KOPT-K1 (cell line): ENCODE measurements at regions not wholly inside any gene's neighbourhood (a gene's known extent, or its start where the extent isn't known, plus 50 kb on each side); places are given as distances from the start of the nearest gene placed in this dataset.
"Not testable (repeated sequence)": the region's sequence is repeated elsewhere in the genome, so short reads cannot be mapped to it uniquely, and the experiment has no call there.

Source experiments
- H3K27ac ChIP-seq: fragments of 200-600 bp; sonication (generic); 2 replicates; pipeline ENCODE4 v1.5.1; 2016; ENCODE audit warnings: antibody characterized with exemption, mild to moderate bottlenecking, low read depth, low read length; ENCODE audit not compliant: poor library complexity, severe bottlenecking
- H3K36me3 ChIP-seq: fragments of 200-600 bp; sonication (generic); 2 replicates; pipeline ENCODE4 v1.5.1; 2017; ENCODE audit warnings: antibody characterized with exemption, mild to moderate bottlenecking, low read length, moderate library complexity; ENCODE audit not compliant: insufficient read depth
- H3K9me3 ChIP-seq: fragments of 200-600 bp; sonication (generic); 2 replicates; pipeline ENCODE4 v1.5.1; 2017; ENCODE audit warnings: antibody characterized with exemption, low read length, mild to moderate bottlenecking; ENCODE audit not compliant: insufficient read depth, poor library complexity, severe bottlenecking

DNA sequence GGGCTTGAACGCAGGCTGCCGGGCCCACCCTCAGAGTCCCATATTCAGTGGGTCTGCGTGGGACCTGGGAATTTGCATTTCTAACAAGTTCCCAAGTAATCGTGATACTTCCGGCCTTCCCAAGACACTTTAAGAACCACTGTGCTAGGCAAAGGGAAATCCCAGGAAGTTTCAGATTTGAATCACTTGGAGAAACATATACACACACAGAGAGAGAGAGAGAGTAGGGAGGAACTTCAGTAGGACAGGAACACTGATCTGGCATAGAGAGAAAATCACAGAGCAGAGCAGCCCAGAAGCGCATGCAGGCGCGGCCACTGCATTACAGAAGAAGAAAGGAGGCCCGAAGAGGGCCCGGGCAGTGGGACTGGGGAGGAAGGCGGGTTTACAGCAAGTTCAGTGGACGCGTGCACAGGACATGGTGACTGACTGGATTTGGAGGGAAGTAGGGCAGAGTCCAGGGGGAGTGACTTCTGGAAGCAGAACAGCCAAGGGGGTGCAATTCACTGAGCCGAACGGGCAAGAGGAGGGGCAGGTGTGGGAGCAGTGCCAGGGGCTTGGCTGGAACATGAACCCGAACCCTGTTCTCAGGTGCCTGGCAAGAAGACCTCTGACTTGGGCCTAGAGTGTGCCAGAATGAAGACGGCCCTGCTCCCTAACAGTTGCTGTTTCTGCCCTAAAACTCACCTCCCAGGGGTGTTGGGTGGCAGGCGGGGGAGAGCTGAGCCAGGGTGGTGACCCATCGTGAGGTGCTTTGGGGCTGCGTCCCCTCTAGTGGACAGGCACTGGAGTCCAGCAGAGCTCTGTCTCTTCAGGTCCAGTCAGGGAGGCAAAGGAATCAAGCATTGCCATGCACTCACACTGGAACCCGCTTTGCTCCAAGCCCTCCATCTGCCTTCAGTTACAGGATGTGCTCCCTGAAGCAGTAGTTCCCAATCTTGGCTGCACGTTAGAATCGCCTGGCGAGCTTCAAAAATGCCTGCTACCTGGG lies 101.3 kb upstream of the HES1 start:
- no peak overlapping the region for H3K27ac ChIP-seq
- H3K9me3 ChIP-seq = no peaks in the 10 kb centered on the region
- no peaks in the 10 kb centered on the region for H3K36me3 ChIP-seq

DNA sequence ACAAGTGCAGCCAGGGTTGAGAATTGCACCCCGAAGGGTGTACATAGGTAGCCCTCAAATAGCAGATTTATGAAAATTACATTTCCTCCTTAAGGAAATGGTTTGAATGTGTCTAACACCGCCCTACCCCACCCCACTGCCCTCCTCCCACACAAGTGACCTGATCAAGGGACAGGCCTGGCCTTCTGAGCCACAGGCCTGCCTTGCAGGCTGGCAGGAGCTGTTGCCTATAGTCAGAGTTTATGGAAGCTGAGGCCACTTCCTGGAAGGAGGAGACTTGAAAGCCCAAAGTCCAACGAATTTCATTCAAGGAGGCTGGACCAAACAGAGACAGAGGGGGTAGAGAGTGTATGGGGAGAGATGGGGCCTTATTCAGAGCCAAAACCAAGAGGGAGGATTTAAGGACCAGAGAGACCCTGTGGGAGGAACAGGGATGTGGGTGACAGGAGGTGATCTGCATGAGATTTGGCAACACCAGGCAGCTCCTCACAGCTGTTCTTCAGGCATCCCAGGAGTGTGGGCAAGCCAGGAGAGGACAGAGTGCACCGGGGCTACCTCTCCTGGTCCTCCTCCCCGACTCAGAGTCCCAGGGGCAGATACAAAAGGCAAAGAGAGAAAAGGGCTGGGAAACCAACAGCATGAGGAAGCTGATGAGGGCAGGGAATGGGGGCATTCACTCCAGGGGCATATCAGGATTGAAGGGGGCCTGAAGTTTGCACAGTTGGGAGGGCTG lies 100.4 kb upstream of the HES1 start:
- Histone ChIP-seq H3K9me3 (no peaks in the 10 kb centered on the region), H3K27ac (no peak overlapping the region), H3K36me3 (no peaks in the 10 kb centered on the region)

- no peak overlapping the region for H3K27ac ChIP-seq
- H3K9me3 ChIP-seq = no peaks in the 10 kb centered on the region
- H3K36me3 ChIP-seq = no peaks in the 10 kb centered on the region
Measured at GRCh38 chr3:194036842-194037241, 99.1 kb upstream of the HES1 start.

DNA sequence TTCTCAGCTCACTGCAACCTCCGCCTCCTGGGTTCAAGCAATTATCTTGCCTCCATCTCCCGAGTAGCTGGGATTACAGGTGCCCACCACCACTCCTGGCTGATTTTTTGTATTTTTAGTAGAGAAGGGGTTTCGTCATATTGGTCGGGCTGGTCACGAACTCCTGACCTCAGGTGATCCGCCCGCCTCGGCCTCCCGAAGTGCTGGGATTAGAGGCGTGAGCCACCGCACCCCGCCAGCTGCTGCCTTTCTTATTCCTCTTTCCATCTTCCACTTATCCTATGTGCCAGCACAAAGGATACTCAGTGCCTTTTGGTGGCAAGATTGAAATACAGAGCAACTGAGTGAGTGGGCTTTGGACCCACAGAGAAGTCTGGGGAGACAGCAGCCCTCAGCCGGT lies 97.6 kb upstream of the HES1 start:
- H3K27ac ChIP-seq, H3K36me3 ChIP-seq, H3K9me3 ChIP-seq: not testable (repeated sequence)

DNA sequence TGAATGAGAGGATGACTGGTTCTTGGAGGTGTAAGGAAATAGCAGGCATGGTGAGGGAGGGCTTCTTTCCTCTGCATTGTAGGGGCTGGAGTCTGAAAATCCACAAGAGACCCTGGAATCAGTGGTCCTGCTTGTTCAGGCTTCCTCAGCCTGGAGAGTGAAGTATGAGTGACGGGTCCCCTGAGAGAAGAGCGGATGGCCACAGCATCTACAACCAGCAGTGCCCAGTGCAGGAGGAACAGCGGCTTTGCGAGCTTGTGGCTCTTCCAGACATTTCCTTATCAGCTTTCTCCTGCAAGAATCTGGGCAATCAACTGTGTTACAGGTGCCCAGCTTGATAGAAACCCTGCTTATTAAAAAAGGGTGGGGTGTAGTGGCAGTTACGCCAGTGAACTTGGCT lies 97.0 kb upstream of the HES1 start:
- H3K9me3 ChIP-seq = no peaks in the 10 kb centered on the region
- no peaks in the 10 kb centered on the region for H3K36me3 ChIP-seq

DNA sequence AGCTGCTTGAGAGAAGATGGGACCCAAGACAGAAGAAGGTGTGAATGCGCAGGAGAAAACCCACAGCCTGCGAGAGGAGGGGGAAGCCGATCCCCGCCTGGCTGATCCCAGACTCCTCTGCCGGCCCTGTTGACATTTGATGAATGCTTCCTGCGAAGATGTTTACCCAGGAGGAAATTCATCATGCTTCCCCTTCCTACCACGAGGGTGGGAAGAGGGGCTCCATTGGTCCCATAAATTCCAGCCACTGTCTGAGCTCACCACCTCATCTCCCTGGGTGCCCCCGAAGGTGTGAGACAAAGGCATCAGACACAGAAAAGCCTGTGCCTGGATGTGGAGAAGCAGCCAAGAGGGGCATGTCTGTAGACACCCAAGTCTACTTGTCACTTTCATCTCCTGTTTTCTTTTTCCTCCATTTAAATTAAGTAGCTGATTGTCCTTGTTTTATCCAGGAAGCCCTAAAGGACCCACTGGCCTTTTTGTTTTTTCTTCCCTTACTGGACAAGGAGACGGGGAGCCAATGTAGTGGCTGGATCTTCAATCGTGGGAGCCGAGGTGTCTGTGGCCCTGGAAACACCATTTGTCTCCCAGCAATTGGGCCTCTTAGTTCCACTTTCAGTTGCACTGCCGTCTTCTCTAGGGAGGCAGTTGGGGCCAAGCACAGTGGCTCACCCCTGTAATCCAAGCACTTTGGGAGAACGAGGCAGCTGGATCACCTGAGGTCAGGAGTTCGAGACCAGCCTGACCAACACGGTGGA lies 95.3 kb upstream of the HES1 start:
- Histone ChIP-seq H3K36me3 (no peaks in the 10 kb centered on the region), H3K27ac (no peak overlapping the region), H3K9me3 (no peaks in the 10 kb centered on the region)

More for the DNA sequence above, 97.0 kb upstream of the HES1 start:
- H3K27ac ChIP-seq = no peak overlapping the region

GRCh38 chr3:194042927-194043326 lies 93.0 kb upstream of the HES1 start:
- no peak overlapping the region for H3K27ac ChIP-seq
- no peaks in the 10 kb centered on the region for H3K9me3 ChIP-seq

GRCh38 chr3:194043516-194043915 lies 92.4 kb upstream of the HES1 start:
- H3K9me3 ChIP-seq = no peaks in the 10 kb centered on the region
- H3K36me3 ChIP-seq = no peaks in the 10 kb centered on the region
- H3K27ac ChIP-seq = no peak overlapping the region

More at GRCh38 chr3:194042927-194043326, 93.0 kb upstream of the HES1 start:
- H3K36me3 ChIP-seq = no peaks in the 10 kb centered on the region

DNA sequence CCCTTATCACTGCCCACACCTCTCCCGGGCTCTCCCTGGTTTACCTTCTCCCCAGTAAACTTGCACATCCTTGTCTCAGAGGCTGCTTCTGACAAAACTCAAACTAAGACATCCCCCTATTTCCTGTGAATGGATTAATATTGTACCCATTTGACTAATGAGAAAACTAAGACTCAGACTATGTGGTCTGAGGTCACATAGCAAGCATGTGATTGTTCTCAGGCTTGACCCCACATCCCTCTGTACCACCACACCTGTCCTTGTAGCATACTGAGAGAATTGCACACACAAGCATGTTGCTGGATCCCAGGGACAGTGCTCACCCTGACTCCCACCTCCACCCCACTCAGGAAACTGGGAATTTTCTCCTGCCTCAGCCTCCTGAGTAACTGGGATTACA lies 90.7 kb upstream of the HES1 start:
- H3K36me3 ChIP-seq = no peaks in the 10 kb centered on the region
- H3K27ac ChIP-seq = no peak overlapping the region
- H3K9me3 ChIP-seq = peaks cover 3% of the 10 kb centered on the region

- no peak overlapping the region for H3K27ac ChIP-seq
- H3K36me3 ChIP-seq = no peaks in the 10 kb centered on the region
- peaks cover 9% of the 10 kb centered on the region for H3K9me3 ChIP-seq
Measured at GRCh38 chr3:194045919-194046318, 90.0 kb upstream of the HES1 start.

GRCh38 chr3:194046531-194046930 lies 89.4 kb upstream of the HES1 start:
- H3K27ac ChIP-seq = no peak overlapping the region
- H3K36me3 ChIP-seq = no peaks in the 10 kb centered on the region
- peaks cover 15% of the 10 kb centered on the region for H3K9me3 ChIP-seq

DNA sequence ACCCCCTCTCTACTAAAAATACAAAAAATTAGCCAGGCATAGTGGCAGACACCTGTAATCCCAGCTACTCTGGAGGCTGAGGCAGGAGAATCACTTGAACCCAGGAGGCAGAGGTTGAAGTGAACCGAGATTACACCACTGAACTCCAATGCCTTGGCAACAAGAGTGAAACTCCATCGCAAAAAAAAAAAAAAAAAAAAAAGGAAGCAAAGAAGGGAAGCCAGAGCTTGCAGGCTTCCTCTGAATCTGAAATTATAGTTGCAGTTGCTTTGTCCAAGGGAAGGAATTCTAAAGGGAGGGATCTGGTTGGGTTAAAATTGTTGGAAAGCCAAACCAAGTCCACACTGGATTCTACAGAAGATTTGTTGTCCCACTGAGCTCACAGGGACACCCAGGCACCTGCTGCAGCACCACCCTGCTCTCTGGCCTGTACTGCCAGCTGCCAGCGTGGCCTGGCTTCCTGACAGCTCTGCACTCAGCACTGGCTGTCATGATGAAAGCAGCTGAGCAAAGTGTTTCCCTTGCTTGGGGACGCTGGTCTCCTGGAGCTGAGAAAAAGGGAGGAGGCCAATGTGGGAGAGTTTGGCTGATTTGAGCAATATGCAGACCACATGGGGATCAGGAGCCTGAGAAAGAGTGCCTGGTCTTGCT lies 88.8 kb upstream of the HES1 start:
- H3K36me3 ChIP-seq = no peaks in the 10 kb centered on the region
- H3K27ac ChIP-seq = no peak overlapping the region
- peaks cover 21% of the 10 kb centered on the region for H3K9me3 ChIP-seq

DNA sequence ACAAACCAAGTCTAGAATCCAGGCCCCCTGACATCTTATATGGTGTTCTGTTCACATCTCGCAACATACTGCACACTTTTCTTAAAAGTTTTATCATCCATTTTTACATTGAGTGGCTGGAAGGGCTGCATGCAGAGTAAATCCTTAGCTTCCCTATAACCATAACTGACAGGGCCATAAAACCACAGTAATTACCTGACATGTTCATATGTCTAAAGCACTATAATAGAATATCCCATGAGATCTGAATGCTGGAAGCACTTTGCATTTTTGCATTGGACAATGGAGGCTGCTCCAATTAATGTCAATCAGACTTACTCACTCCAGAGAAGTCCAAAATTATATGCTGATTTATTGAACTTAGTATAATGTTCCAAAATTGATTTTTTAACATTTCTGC lies 86.6 kb upstream of the HES1 start:
- Histone ChIP-seq H3K9me3 (peaks cover 24% of the 10 kb centered on the region), H3K27ac (no peak overlapping the region), H3K36me3 (no peaks in the 10 kb centered on the region)

GRCh38 chr3:194050782-194051320 lies 85.1 kb upstream of the HES1 start:
- Histone ChIP-seq H3K27ac (no peak overlapping the region), H3K36me3 (no peaks in the 10 kb centered on the region), H3K9me3 (peaks cover 24% of the 10 kb centered on the region)
